ENCODE measurements at regions not wholly inside any gene's neighbourhood (a gene's known extent, or its start where the extent isn't known, plus 50 kb on each side); places are given as distances from the start of the nearest gene placed in this dataset.

- Histone ChIP-seq H3K27ac (no peak overlapping the region), H3K4me1 (no peaks in the 10 kb centered on the region), H3K27me3 (no peaks in the 10 kb centered on the region), H3K36me3 (no peaks in the 10 kb centered on the region), H3K4me3 (no peak overlapping the region), H3K9me3 (no peaks in the 10 kb centered on the region)
- ATAC-seq (ENCODE audit: low FRiP score in 2 of 2) (no peak), DNase-seq (no peak)
- WGBS, 2 donors, result 60 to 61% methylated on average over 2 of the region's 2 CpGs
- no peak for TF ChIP-seq POLR2AphosphoS5 (IDR thresholded peaks at IDR 0.05)
- TF ChIP-seq CTCF (IDR thresholded peaks at IDR 0.05), result no peak
- no peak for TF ChIP-seq POLR2A (IDR thresholded peaks at IDR 0.05)
- no peak for TF ChIP-seq EP300 (IDR thresholded peaks at IDR 0.05)
Measured at GRCh38 chr5:17992291-17992690, 358.0 kb downstream of the TAF11L14 start.

- Histone ChIP-seq H3K4me1 (no peaks in the 10 kb centered on the region), H3K4me3 (no peak overlapping the region), H3K36me3 (no peaks in the 10 kb centered on the region), H3K27ac (no peak overlapping the region), H3K27me3 (no peaks in the 10 kb centered on the region), H3K9me3 (no peaks in the 10 kb centered on the region)
- TF ChIP-seq POLR2AphosphoS5 (IDR thresholded peaks at IDR 0.05) (no peak), CTCF (IDR thresholded peaks at IDR 0.05) (no peak), EP300 (IDR thresholded peaks at IDR 0.05) (no peak), POLR2A (IDR thresholded peaks at IDR 0.05) (no peak)
- ATAC-seq (ENCODE audit: low FRiP score in 2 of 2) (no peak), DNase-seq (no peak)
- 35 to 41% methylated on average over 3 of the region's 3 CpGs for WGBS, 2 donors
Measured at GRCh38 chr5:17995997-17996396, 361.7 kb downstream of the TAF11L14 start.

- Histone ChIP-seq H3K36me3 (no peaks in the 10 kb centered on the region), H3K4me1 (no peaks in the 10 kb centered on the region), H3K4me3 (no peak overlapping the region), H3K27ac (no peak overlapping the region), H3K9me3 (no peaks in the 10 kb centered on the region), H3K27me3 (no peaks in the 10 kb centered on the region)
- TF ChIP-seq EP300 (IDR thresholded peaks at IDR 0.05) (no peak), CTCF (IDR thresholded peaks at IDR 0.05) (no peak), POLR2AphosphoS5 (IDR thresholded peaks at IDR 0.05) (no peak), POLR2A (IDR thresholded peaks at IDR 0.05) (no peak)
- no peak for ATAC-seq (ENCODE audit: low FRiP score in 2 of 2)
- 85% methylated on average over 2 of the region's 2 CpGs for WGBS, 2 donors
- DNase-seq, result no peak
Measured at GRCh38 chr5:17999858-18000257, 365.6 kb downstream of the TAF11L14 start.

- no peak for ATAC-seq (ENCODE audit: low FRiP score in 2 of 2)
- no peaks in the 10 kb centered on the region for H3K27me3 ChIP-seq
- H3K4me1 ChIP-seq, result no peaks in the 10 kb centered on the region
- H3K27ac ChIP-seq, result no peak overlapping the region
- no peak for DNase-seq
- 41% methylated on average over 3 to 4 of the region's 4 CpGs for WGBS, 2 donors
- H3K4me3 ChIP-seq, result no peak overlapping the region
- TF ChIP-seq CTCF (IDR thresholded peaks at IDR 0.05), result no peak
- no peaks in the 10 kb centered on the region for H3K9me3 ChIP-seq
- no peaks in the 10 kb centered on the region for H3K36me3 ChIP-seq
Measured at GRCh38 chr5:18000744-18001143, 366.5 kb downstream of the TAF11L14 start.

- ATAC-seq (ENCODE audit: low FRiP score in 2 of 2), result no peak
- H3K36me3 ChIP-seq, result no peaks in the 10 kb centered on the region
- no peaks in the 10 kb centered on the region for H3K9me3 ChIP-seq
Measured at GRCh38 chr5:18003312-18003711, 369.1 kb downstream of the TAF11L14 start.

More at GRCh38 chr5:18003312-18003711, 369.1 kb downstream of the TAF11L14 start:
- Histone ChIP-seq H3K27ac (no peak overlapping the region), H3K4me3 (no peak overlapping the region), H3K27me3 (no peaks in the 10 kb centered on the region), H3K4me1 (no peaks in the 10 kb centered on the region)
- no peak for DNase-seq
- TF ChIP-seq POLR2AphosphoS5 (IDR thresholded peaks at IDR 0.05) (no peak), CTCF (IDR thresholded peaks at IDR 0.05) (no peak), EP300 (IDR thresholded peaks at IDR 0.05) (no peak), POLR2A (IDR thresholded peaks at IDR 0.05) (no peak)
